Endothelial cell of umbilical vein (primary cell): ENCODE measurements at regions not wholly inside any gene's neighbourhood (a gene's known extent, or its start where the extent isn't known, plus 50 kb on each side); places are given as distances from the start of the nearest gene placed in this dataset.

Experiments used
- EZH2 ChIP-seq: IDR thresholded peaks from 2 replicates; pipeline ENCODE4 v1.6.1; 2012; ENCODE audit warnings: borderline replicate concordance, low read depth, mild to moderate bottlenecking, moderate library complexity, low read length, inconsistent platforms; ENCODE audit not compliant: severe bottlenecking
- JUN ChIP-seq: IDR thresholded peaks from 2 replicates; pipeline ENCODE4 v1.6.1; 2011; ENCODE audit warnings: borderline replicate concordance, low read depth; ENCODE audit not compliant: insufficient read length, insufficient read depth
- MAX ChIP-seq: IDR thresholded peaks from 2 replicates; pipeline ENCODE4 v1.6.1; 2011; ENCODE audit not compliant: insufficient read depth, insufficient read length
- MYC ChIP-seq: IDR thresholded peaks from one replicate; pipeline ENCODE4 v1.6.1; 2011; ENCODE audit warnings: mild to moderate bottlenecking, low read depth, low read length
- POLR2A ChIP-seq: IDR thresholded peaks from 2 replicates; pipeline ENCODE4 v1.6.1; 2012; ENCODE audit warnings: low read depth, mild to moderate bottlenecking, control low read depth, low read length
- TF ChIP-seq, protein P1 (sequence below), 2 donors: IDR thresholded peaks; 1 replicate in 1 of 2; 2 replicates in 1 of 2; pipeline ENCODE4 v1.5.1; 2011; ENCODE audit warnings: low read length in 2 of 2, mild to moderate bottlenecking in 2 of 2, moderate library complexity in 2 of 2, control low read depth in 1 of 2, inconsistent platforms in 1 of 2, low read depth in 1 of 2; ENCODE audit not compliant: insufficient read depth in 1 of 2; ENCODE audit errors: extremely low read depth in 1 of 2

- TF ChIP-seq, protein P1, sequence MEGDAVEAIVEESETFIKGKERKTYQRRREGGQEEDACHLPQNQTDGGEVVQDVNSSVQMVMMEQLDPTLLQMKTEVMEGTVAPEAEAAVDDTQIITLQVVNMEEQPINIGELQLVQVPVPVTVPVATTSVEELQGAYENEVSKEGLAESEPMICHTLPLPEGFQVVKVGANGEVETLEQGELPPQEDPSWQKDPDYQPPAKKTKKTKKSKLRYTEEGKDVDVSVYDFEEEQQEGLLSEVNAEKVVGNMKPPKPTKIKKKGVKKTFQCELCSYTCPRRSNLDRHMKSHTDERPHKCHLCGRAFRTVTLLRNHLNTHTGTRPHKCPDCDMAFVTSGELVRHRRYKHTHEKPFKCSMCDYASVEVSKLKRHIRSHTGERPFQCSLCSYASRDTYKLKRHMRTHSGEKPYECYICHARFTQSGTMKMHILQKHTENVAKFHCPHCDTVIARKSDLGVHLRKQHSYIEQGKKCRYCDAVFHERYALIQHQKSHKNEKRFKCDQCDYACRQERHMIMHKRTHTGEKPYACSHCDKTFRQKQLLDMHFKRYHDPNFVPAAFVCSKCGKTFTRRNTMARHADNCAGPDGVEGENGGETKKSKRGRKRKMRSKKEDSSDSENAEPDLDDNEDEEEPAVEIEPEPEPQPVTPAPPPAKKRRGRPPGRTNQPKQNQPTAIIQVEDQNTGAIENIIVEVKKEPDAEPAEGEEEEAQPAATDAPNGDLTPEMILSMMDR (IDR thresholded peaks at IDR 0.05; ENCODE audit: extremely low read depth in 1 of 2, insufficient read depth in 1 of 2, low read depth in 1 of 2, low read length in 2 of 2): no peak
- TF ChIP-seq JUN (no peak), POLR2A (no peak), EZH2 (no peak), MAX (no peak), MYC (no peak)
Observed at GRCh38 chr22:22988150-22988549, 82.2 kb upstream of the GNAZ start.
